GM18520 (cell line): ENCODE measurements at regions not wholly inside any gene's neighbourhood (a gene's known extent, or its start where the extent isn't known, plus 50 kb on each side); places are given as distances from the start of the nearest gene placed in this dataset.

ENCODE experiments used
- ATAC-seq: cut with Tn5 transposase; IDR thresholded peaks from one replicate; pipeline ENCODE4 v1.9.1; 2021; ENCODE audit not compliant: unreplicated experiment

DNA sequence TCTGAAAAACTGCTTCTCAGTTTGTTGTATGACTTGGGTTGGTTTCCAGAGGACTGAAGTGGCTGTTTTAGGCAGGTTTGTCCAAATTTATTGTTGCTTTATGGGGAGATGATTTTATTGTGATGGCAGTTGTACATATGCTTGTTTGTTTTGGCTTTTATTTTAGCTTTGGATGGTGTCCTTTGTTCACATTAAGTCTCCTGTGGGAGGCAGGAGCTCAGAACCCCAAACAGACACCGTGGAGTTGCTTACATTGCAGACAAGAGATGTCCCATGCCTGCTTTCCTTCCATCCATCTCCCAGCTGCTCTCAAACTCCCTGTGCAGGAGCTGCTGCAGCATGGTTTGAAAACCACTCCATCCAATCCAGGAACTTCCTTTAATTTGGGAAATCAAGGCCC lies 414.7 kb downstream of the LPIN1 start:
- no peak for ATAC-seq

GRCh38 chr2:12162269-12163247 lies 416.1 kb downstream of the LPIN1 start:
- ATAC-seq, result no peak

- ATAC-seq, result no peak
Observed at GRCh38 chr2:12163866-12164265, 417.4 kb downstream of the LPIN1 start.

GRCh38 chr2:12164689-12165088 lies 418.3 kb downstream of the LPIN1 start:
- no peak for ATAC-seq

DNA sequence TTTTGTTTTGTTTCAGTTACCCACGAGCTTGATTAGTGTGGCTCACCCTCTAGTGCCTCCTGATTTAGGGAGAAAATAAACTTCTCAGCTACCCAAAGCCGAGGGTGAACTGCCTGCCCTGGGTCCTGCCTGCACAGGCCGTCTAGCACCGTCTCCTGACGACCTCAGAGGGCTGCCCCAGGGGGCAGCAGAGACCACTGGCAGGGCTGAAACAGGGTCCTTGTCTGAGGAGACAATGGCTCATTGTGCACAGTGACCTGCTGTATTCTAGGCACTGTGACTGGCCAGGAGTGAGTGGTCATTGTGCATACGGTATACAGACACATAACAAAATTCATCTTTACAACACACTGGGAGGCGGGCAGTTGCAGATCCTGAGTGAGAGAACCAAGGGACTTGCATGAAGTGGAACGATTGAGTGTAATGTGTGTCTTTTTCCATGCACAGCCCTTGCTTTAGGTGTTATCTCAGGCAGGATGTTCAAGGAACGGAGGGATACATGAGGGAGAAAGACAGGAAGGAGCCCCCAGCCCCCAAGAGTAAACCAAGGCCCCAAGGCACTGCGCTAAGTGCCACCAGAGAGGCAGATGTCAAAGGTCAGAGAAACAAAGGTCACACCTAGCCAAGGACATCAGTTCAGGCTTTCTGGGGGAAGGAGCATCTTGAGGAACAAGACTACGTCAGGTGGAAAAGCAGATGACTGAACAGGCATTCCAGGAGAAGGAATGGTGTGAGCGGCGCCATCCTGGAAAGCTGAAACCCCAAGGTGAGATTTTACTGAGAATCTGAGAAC lies 421.3 kb downstream of the LPIN1 start:
- ATAC-seq, result no peak

- ATAC-seq, result no peak
Observed at GRCh38 chr2:12168354-12168753, 421.9 kb downstream of the LPIN1 start.

DNA sequence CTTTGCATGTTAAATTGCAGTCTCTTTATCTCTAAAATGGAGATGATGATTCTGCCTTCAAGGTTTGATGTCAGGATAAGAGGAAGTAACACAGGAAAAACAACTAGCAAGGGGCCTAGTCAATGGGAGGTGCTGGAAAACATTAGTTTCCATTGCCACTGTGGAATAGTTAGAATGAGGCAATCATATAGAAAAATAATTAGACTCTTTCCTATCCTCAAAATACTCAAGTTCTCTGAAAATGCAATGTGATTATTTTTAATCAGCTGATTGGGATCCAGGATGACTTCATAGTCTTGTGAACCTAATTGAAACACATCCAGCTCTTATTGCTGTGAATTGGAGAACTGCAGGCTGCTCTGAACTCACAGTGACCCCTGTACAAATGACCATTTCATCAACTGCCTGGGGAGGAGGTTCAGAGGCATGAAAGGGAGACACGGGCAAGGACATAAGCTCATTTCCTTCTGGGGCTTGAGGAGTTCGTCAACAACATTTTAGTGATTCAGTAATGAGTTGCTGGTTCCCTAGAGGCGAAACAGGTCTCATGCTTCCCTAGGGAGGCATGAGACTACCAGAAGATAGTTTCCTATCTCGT lies 422.5 kb downstream of the LPIN1 start:
- ATAC-seq, result no peak

- no peak for ATAC-seq
Observed at GRCh38 chr2:12169721-12170120, 423.3 kb downstream of the LPIN1 start.

GRCh38 chr2:12170121-12170520 lies 423.7 kb downstream of the LPIN1 start:
- no peak for ATAC-seq

GRCh38 chr2:12173271-12173942 lies 427.0 kb downstream of the LPIN1 start:
- ATAC-seq, result no peak

- no peak for ATAC-seq
Observed at GRCh38 chr2:12173943-12174340, 427.5 kb downstream of the LPIN1 start.

- no peak for ATAC-seq
Observed at GRCh38 chr2:12175323-12175722, 428.9 kb downstream of the LPIN1 start.

- ATAC-seq, result peak; percentile 80
Observed at GRCh38 chr2:12176623-12177454, 430.4 kb downstream of the LPIN1 start.

GRCh38 chr2:12177455-12178288 lies 431.2 kb downstream of the LPIN1 start:
- ATAC-seq, result peak; percentile 33

- ATAC-seq, result no peak
Observed at GRCh38 chr2:12178289-12179080, 432.1 kb downstream of the LPIN1 start.

- no peak for ATAC-seq
Observed at GRCh38 chr2:12180031-12180430, 433.6 kb downstream of the LPIN1 start.

- no peak for ATAC-seq
Observed at GRCh38 chr2:12183032-12183645, 436.7 kb downstream of the LPIN1 start.

GRCh38 chr2:12192762-12193161 lies 446.3 kb downstream of the LPIN1 start:
- no peak for ATAC-seq
